K562 (cell line): ENCODE measurements at regions not wholly inside any gene's neighbourhood (a gene's known extent, or its start where the extent isn't known, plus 50 kb on each side); places are given as distances from the start of the nearest gene placed in this dataset.

Experiments used
- CBX5 ChIP-seq: IDR thresholded peaks from 2 replicates; pipeline ENCODE4 v1.6.1; 2014; ENCODE audit warnings: low read depth, borderline replicate concordance
- DNMT1 ChIP-seq: fragments of 450-650 bp; IDR thresholded peaks from 2 replicates; pipeline ENCODE4 v1.6.1; 2016; ENCODE audit warnings: antibody characterized with exemption, mild to moderate bottlenecking
- FOXA3 ChIP-seq, 2 experiments: fragments of 450-650 bp in 1 of 2; sonication (generic) in 1 of 2; formaldehyde crosslinking; IDR thresholded peaks in 1 of 2; conservative IDR thresholded peaks in 1 of 2; 2 replicates each; pipeline versions ENCODE4 v1.4.0 to v1.8.0; 2020 to 2022; ENCODE audit warnings: mild to moderate bottlenecking in 2 of 2, missing genetic modification reagents in 1 of 2
- HDAC8 ChIP-seq: fragments of 450-650 bp; IDR thresholded peaks from 2 replicates; pipeline ENCODE4 v1.6.1; 2016; ENCODE audit warnings: mild to moderate bottlenecking, missing genetic modification characterization, moderate library complexity, missing compliant biosample characterization
- HOXB6 ChIP-seq: fragments of 250-450 bp; sonication (Bioruptor Pico); IDR thresholded peaks from 2 replicates; pipeline ENCODE4 v1.5.1; 2022; ENCODE audit warnings: mild to moderate bottlenecking, borderline replicate concordance
- MEF2D ChIP-seq: conservative IDR thresholded peaks from 2 replicates; pipeline ENCODE4 v1.6.1; 2016; ENCODE audit warnings: low read depth, missing genetic modification characterization, missing compliant biosample characterization
- RBM22 ChIP-seq: fragments of 200-400 bp; formaldehyde crosslinking; IDR thresholded peaks from 2 replicates; pipeline ENCODE4 v1.6.1; 2018; ENCODE audit warnings: low read length, low read depth; ENCODE audit not compliant: poor library complexity, severe bottlenecking
- TEAD4 ChIP-seq, 2 experiments: sonication (generic) in 1 of 2; formaldehyde crosslinking in 1 of 2; IDR thresholded peaks; 2 replicates each; pipeline versions ENCODE4 v1.6.1 to v1.8.0; 2012 to 2022; ENCODE audit warnings: borderline replicate concordance in 1 of 2, inconsistent platforms in 1 of 2, low read length in 1 of 2, mild to moderate bottlenecking in 1 of 2, missing genetic modification reagents in 1 of 2
- U2AF2 ChIP-seq: fragments of 200-400 bp; formaldehyde crosslinking; optimal IDR thresholded peaks from 2 replicates; pipeline ENCODE3; 2017; ENCODE audit warnings: low read depth, mild to moderate bottlenecking, low read length
- ZNF717 ChIP-seq: fragments of 250-450 bp; sonication (Bioruptor Pico); IDR thresholded peaks from 2 replicates; pipeline ENCODE4 v1.5.0; 2021
- TF ChIP-seq, protein P1 (sequence below): fragments of 250-450 bp; sonication (Bioruptor Pico); IDR thresholded peaks from 2 replicates; pipeline ENCODE4 v1.5.1; 2021; ENCODE audit warnings: mild to moderate bottlenecking
- TF ChIP-seq, protein P2 (sequence below): fragments of 450-650 bp; IDR thresholded peaks from 2 replicates; pipeline ENCODE4 v1.6.1; 2016; ENCODE audit warnings: mild to moderate bottlenecking
- TF ChIP-seq, protein P3 (sequence below): fragments of 450-650 bp; formaldehyde crosslinking; IDR thresholded peaks from 2 replicates; pipeline ENCODE4 v1.4.0; 2022; ENCODE audit warnings: mild to moderate bottlenecking, moderate library complexity

DNA sequence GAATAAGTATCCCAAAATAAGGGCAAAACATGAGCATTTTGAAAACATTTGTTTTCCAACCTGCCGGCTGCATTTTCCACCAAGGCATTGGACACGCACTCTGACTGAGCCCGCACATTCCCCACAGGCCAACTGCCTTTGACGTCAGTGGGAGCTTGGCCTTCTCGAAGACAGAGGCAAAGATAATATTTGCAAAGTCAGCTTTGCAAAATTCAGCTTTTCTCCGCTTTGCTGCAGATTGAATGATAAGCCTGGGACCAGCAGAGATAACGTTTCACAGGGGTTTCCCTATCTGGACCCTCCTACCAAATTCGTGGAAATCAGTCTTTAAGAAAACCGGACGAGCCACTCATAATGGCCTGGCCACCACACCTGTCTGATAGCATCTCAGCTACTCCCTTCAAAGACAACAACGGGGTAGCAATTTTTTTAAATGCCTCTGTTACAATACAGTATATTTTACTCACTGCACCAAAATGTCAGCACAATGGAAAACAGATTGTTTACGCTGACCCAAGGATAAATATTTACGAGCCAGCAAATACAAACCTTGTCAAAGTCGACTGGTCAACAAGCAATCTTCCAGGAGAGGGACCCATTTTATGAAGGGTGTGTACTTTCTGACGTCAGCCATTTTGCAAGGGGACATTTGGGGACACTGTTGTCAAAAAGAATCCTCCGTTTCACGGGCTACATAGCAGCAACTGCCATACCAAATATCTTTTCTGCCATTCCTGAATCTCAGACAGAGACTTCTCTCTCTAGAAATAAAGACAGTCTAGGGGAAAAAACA lies 100.5 kb downstream of the TFAP2A start (continued):
- TF ChIP-seq U2AF2 (no peak), HOXB6 (CRISPR knock-in tag) (no peak), ZNF717 (CRISPR knock-in tag) (no peak), DNMT1 (no peak), CBX5 (no peak; the same call in 1 of the 2 replicates), MEF2D (peak; percentile 68; the same call in 1 of the 2 replicates), RBM22 (no peak), HDAC8 (tag) (no peak), FOXA3 (CRISPR knock-in tag; conservative IDR thresholded peaks at IDR 0.05 in 1 of 2, IDR thresholded peaks at IDR 0.05 in 1 of 2) (peak in 1 of 2 experiments; percentile 62; a peak in 2 of 4 replicates), TEAD4 (IDR thresholded peaks at IDR 0.05; ENCODE audit: low read length) (peak; percentile 75), TEAD4 (CRISPR knock-in tag; IDR thresholded peaks at IDR 0.05; ENCODE audit: borderline replicate concordance) (no peak)
- TF ChIP-seq, protein P1, sequence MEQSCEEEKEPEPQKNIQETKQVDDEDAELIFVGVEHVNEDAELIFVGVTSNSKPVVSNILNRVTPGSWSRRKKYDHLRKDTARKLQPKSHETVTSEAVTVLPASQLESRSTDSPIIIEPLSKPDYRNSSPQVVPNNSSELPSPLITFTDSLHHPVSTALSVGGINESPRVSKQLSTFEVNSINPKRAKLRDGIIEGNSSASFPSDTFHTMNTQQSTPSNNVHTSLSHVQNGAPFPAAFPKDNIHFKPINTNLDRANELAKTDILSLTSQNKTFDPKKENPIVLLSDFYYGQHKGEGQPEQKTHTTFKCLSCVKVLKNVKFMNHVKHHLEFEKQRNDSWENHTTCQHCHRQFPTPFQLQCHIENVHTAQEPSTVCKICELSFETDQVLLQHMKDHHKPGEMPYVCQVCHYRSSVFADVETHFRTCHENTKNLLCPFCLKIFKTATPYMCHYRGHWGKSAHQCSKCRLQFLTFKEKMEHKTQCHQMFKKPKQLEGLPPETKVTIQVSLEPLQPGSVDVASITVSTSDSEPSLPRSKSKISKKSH (CRISPR knock-in tag): no peak
- TF ChIP-seq, protein P2, sequence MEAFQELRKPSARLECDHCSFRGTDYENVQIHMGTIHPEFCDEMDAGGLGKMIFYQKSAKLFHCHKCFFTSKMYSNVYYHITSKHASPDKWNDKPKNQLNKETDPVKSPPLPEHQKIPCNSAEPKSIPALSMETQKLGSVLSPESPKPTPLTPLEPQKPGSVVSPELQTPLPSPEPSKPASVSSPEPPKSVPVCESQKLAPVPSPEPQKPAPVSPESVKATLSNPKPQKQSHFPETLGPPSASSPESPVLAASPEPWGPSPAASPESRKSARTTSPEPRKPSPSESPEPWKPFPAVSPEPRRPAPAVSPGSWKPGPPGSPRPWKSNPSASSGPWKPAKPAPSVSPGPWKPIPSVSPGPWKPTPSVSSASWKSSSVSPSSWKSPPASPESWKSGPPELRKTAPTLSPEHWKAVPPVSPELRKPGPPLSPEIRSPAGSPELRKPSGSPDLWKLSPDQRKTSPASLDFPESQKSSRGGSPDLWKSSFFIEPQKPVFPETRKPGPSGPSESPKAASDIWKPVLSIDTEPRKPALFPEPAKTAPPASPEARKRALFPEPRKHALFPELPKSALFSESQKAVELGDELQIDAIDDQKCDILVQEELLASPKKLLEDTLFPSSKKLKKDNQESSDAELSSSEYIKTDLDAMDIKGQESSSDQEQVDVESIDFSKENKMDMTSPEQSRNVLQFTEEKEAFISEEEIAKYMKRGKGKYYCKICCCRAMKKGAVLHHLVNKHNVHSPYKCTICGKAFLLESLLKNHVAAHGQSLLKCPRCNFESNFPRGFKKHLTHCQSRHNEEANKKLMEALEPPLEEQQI: peak; percentile 50
- TF ChIP-seq, protein P3, sequence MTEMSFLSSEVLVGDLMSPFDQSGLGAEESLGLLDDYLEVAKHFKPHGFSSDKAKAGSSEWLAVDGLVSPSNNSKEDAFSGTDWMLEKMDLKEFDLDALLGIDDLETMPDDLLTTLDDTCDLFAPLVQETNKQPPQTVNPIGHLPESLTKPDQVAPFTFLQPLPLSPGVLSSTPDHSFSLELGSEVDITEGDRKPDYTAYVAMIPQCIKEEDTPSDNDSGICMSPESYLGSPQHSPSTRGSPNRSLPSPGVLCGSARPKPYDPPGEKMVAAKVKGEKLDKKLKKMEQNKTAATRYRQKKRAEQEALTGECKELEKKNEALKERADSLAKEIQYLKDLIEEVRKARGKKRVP (CRISPR knock-in tag): peak; percentile 46; the same call in 1 of the 2 replicates
- TF ChIP-seq, all 486 proteins: peak for 112
